8988T (cell line): ENCODE measurements at regions not wholly inside any gene's neighbourhood (a gene's known extent, or its start where the extent isn't known, plus 50 kb on each side); places are given as distances from the start of the nearest gene placed in this dataset.

ENCODE experiments used
- DNase-seq: peaks from one replicate; pipeline ENCODE4 v3.0.0; 2011

DNA sequence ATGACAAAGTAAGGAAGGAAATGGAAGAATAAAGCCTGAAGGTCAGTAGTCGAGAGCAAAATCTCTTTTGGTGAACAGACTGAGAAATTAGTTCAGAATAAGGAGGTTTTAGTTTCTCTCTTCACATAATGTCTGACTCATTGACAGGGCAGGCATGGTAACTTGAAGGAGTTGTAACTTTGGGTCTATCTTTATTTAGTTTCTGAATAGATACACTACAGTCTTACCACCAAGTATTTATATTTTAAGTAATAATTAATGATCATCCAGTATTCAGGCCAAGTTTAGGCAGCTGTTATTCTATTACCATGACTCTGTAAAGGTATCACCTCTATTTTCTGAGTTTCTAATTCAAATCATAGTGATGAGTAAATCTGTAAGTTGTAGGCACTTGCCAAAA lies 219.9 kb downstream of the SPRY2 start:
- DNase-seq, result no peak

DNA sequence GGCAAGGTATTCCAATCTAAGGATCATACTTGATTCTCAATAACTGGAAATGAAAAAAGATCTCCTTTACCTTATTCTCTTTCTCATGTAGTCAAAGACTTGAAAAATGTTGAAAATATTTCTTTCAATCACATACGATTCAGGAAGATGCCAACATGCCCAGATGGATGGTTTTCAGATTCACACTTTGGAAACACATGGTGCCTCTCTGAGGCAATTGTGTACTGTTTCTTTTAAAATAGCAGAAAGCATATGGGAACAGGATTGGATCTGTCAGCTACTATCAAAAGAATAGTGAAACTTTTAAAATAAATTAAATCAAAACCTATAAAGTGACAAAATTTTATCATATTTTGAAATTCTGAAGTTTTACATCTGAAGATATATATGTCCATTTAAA lies 222.4 kb downstream of the SPRY2 start:
- no peak for DNase-seq

DNA sequence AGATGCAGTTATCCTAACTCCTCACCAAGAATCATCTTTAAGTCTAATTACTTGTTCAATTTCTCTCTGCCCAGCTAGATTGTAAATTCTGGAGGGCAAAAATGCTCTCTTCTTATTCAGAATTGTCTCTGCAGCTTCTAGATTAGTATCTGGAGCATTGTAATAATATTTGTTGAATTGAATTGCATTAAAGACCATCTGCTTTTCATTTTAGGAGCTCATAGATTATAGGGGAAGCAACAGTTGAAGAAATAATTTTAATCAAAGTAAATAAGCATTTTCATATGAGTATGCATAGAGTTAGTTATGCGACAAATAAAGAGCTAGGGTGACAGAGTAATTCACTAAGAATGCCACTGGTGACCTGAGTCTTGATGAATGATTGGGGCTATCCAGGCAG lies 222.8 kb downstream of the SPRY2 start:
- no peak for DNase-seq

DNA sequence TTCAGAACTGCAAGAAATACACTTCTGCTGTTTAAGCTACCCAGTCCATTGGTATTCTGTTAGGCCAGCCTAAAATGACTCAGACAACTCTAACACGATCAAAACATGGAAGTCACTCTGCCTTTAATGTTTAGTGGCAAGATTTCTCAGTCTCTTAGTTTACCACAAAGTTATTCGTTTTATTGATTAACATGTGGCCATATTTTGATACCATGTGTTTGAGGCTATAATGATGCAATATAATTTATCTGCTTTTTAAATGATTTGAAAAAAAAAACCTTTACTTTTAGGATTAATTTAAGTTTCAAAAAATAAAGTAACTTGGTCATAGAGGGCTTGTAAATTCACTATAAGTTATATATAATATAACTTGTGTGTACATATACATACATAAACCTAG lies 223.4 kb downstream of the SPRY2 start:
- no peak for DNase-seq

DNA sequence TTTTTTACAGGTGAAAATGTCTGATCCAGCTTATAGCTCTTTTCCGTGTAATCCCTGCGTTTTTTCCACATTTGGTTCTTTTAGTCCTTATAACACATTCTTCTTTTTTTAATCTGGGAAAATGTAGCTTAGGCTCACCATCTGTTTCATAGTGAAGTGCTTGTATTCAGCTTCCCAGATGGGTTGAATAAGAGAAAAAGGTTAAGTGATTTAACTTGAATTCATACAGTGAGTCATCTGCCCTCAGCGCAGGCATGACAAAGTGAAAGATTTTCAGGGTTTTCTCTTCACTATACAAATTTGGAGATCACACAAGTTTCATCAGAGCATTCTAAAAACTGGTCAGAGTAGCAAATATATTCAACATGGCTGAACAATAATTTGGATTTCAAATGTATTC lies 224.8 kb downstream of the SPRY2 start:
- no peak for DNase-seq

DNA sequence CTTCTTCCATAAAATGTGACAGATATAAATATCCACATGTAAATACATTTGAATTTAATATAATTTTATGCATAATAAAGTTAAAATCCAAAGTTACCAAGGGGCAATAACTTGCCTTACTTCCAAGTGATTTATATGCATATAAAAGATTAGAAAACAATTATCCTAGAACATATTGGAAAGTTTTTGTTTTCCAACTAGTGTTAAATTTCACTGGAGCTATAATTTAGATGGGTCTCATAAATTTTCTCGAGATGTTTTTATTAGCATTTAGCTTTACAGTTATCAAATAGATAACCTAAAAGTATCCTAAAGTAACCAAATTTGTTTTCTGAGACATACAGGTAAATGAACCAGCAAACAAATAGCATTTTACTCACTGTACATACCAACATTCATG lies 225.3 kb downstream of the SPRY2 start:
- DNase-seq, result no peak

DNA sequence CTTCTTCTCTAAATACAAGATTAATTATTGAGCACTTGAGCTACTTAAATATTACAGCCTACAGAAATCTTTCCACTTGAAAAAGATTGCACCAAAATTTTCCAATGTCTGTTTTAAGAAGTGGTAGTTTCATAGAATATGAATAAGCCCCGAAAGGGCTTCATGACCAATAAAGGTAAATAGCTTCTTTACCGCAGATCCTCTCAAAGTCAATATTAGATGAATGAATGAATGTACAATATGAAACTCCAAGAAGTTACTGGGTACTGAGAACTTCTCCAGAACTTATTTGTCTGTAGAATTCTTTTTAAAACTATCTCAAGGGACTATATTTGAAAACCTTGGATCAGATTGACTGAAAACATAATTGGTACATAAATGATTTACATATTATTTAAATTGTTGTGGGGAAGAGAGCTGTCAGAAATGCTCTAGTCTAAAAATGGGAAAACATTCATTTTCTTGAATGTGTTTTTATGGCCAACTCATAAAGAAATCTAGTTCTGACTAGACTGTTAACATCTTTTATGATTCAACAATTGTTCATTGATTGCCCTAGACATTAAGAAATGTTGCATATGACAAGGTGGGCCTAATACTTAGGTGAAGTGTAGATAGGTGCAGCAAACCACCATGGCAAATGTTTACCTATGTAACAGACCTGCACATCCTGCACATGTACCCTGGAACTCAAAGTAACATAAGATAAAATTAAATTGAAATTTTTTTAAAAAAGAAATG lies 227.0 kb downstream of the SPRY2 start:
- no peak for DNase-seq

DNA sequence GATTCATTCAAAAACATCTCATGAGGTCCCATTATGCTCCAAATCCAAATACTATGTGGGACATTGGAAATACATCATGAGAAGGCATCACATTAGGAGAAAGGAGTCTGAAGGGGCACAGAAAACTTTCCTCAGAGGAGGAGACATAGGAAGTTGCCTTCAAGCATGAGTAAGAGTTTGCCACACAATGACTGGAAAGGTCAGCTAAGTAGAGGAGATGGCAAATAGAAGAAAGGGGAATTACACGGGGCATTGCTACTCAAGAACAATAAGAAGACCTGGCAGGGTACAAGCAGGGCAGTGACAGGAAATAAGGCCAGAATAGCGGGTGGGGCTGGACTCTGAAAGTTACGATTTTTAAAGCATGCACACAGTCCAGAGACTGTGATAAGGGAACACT lies 231.6 kb downstream of the SPRY2 start:
- DNase-seq, result no peak

DNA sequence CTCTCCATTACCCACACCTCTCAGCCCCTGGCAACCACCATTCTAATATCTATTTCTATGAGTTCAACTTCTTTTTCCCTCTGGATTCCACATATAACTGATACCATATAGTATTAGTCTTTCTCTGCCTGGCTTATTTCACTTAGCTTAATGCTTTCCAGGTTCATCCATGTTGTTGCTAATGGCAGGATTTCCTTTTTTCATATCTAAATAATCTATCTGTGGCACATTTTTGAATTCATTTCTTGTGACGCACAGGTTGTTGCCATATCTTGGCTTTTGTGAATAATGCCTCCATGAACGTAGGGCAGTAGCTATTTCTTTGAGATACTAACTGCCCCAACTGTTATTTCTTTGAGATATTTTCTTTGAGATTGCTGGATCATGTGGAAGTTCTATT lies 235.6 kb downstream of the SPRY2 start:
- DNase-seq, result no peak

DNA sequence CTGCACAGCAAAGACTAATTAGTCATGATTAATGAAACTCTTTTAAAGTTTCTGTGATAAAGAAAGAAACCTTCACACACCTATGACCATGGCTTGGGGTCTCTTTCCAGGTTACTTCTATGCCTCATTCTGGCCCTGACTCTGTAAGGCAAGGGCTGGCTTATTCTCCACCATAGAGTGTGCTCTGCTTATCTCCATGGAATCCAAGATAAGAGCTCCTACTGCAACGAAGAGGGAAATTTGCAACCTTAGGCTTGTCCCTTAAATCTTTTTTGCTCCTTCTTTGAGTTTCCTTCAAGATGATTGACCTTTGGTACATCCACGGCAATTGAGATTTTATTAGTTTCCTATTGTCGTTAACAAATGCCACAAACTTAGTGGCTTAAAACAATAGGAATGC lies 239.9 kb downstream of the SPRY2 start:
- DNase-seq, result no peak

DNA sequence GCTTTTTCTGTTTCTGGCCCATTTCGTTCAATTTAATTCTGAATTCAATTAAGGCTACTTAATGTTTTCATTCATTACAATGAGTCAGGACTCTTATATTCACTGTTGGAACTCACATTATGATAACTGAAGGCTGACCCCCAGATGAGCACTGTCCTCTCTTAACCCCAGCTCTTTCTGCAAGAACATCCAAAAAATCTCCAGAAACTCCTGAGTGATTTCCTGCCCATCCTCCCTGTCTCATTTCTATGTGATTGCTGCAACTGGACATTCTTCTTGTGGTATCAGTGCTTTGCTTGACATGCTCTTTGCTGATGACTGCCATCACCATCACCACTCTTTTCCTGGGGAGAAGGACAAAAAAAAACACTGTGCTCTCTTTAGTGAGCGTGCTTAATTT lies 240.3 kb downstream of the SPRY2 start:
- no peak for DNase-seq

DNA sequence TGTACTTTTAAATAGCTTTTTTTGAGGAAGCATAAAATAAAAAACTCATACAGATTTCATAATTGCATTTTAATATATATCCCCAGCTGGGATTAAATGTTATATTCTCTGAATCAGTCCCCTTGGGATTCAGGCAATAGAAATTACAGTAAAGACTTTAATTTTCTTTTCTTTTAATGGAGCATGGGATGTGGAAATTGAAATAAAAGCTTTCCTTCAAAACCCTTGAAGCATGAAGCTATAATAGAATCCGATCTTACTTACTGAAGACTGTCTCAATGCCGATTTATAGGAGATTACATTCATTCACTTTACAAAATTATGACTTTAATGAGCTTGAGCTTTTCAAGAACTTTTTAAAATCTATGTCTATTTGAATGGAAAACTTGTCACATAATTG lies 243.4 kb downstream of the SPRY2 start:
- no peak for DNase-seq

DNA sequence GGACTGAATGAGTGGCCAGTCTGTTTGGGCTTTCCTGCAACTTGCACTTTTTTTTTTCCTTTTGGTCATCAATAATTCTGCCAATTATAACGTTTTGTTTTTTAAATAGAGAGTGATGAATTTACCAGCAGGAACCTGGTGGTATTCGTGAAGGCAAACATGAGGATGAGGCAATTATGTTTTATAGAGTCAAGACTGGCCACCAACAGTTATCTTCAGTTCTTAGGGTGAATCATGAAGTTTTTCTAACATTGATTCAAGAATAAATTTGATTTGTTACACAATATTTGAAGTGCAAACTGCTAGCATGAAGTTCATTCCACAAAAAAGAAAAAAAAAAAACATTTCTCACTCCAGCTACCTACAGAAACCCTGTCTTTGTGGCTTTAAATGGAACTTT lies 244.5 kb downstream of the SPRY2 start:
- no peak for DNase-seq

DNA sequence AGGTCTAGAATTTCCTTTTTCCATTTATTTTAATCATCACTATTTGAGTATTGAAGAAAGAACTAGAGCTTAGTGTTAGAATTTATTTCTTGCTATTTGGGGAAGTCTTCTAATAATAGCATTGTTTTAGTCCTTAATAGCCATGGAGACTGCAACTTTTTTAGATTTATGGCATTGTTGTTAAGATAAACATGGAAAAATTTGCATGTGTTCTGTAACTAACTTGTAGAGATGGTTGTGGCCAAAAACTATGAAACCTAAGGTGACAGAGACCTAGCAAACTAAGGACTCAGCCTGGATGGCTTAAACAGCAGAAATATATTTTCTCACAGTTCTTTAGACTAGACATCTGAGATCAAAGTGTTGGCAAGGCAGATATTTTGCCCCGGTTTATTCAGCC lies 246.4 kb downstream of the SPRY2 start:
- no peak for DNase-seq

DNA sequence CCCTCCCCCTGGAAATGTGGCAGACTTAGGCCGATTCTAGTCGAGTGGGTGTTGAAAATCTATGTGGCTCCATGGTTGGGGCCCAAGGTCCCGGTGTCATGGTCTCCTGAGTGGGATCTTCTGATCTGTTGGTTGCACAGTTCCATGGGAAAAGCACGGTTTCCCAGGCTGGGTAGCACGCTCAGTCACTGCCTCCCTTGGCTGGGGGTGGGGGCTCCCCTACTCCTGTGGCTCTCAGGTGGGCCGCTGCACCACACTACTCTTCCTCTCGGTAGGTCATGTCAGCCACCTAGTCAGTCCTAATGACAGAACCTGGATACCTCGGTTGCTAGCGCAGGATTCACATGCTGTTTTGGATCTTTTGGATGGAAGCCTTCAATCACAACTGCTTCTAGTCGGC lies 247.0 kb downstream of the SPRY2 start:
- DNase-seq, result no peak

DNA sequence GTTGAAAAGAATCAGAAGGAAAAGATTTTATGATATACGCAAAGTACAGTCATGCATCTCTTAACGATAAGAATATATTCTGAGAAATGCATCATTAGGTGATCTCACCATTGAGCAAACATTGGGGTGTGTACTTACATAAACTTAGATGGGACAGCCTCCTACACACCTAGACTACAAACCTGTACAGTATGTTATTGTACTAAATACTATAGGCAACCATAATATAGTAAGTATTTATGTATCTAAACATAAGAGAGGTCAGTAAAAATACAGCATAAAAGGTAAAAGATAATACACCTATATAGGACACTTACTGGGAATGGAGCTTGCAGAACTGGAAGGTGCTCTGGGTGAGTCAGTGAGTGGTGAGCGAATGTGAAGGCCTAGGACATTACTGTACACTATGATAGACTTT lies 254.6 kb downstream of the SPRY2 start:
- no peak for DNase-seq

DNA sequence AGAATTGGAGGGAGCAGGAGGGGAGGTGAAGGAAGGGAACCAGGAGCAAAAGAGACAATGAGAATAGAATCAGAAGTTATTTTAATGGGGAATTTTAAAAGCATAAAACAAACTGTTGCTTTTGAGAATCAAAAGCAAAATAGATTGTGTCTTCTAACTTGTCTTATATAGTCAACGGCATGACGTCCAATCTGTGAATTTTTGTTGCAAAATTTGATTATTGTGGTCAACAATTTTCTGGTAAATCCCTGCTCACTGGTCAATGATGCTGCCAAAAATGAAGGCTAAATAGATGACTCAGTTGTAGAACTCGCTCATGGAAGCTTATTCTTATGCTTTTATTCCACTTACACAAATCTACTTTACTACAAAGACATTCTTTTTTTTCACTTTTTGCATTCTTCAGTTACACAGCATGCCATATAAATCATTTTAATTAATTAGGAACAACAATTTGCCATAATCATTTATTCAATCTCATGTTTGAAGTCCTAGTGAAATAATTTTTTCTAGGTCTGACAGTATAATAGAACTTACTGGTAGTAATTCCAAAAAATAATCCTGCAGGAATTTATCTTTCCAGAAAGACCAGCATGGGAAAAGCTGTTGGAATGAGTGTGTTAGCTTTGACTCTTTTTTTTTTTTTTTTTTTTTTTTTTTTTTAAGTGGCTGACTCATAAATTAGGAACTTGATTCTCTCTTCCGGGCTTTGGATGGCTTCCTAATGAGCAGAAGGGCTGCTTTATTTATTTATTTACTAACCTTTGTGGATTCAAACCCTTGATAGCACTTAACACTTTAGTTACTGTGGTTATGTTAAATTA lies 256.9 kb downstream of the SPRY2 start:
- no peak for DNase-seq

DNA sequence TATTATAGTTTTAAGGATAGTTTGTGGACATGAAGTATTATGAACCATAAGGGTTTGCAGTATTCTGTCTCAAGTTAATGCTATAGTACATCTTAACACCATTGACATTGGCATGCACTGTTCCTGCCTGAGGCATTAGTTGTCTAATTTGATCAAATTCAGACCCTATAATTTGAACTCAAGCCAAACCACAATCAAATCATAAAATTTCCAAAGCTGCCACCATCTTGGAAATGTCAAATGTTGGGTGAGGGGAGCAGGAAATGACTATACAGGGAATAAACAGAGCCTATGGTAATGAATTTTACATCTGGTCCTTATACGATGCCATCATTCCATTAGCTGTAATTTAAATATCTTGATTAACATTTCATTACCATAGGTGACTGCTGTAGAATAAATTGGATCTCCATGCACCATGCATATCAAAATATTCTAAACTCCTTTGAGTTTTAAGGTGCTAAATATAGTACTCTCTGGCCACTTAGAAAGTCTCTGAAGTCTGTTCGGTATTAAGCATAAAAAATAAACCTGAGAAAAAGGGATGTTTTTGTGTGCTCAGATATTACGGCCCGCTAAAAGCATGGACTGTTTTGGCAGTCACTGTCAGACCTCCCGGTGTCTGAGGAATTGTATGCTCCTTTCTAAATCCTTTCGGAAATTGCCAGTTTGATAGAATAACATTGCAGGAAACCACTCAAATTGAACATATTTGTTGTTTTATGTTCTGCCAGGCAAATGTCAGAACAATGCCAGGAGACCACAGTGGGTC lies 257.7 kb downstream of the SPRY2 start:
- DNase-seq, result no peak

DNA sequence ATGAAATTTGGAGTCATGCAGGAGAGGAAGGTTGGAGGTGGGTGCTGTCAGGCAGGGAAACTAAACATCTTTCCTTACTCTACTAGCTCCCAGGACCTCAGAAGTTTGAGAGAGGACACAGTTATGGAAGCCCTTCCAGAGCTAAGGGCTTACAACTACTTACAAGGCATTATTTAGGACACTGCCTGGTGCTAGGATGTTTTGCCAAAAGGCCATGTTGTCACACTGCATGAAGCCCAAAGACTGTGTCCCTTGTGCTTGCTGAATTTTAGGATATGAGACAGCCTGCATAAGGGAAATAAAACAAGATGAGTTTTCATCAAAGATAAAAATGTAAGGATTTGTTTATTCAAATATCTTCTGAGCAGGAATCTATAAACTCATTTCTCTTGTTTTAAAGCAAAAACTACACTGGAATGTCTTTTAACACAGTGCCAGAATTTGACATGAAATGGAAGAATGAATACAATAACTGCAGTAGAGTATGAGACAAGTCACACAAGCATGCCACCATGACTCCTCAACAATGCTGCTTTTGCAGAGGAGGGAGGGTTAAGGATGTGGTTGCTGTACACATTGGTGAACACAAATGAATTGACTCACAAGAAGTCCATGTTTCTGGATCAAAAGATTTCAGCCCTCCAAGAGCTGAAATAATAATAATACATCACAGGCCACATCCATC lies 258.4 kb downstream of the SPRY2 start:
- no peak for DNase-seq

DNA sequence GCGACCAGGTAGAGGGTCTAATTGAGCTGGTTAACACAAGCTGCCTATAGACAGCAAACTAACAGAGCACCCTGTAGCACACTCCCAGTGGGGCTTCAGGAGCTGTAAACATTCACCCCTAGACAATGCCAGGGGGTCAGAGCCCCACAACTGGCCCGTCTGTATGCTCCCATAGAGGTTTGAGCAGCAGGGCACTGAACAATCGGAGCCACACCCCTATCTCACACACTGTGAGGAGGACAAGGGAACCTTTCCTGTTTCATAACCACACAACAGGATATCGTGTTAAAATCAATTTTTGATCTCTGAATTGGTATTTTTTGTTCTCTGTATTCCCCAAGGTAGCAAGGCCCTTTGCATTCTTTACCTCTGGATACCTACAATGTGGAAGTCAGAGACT lies 266.1 kb downstream of the SPRY2 start:
- DNase-seq, result no peak

DNA sequence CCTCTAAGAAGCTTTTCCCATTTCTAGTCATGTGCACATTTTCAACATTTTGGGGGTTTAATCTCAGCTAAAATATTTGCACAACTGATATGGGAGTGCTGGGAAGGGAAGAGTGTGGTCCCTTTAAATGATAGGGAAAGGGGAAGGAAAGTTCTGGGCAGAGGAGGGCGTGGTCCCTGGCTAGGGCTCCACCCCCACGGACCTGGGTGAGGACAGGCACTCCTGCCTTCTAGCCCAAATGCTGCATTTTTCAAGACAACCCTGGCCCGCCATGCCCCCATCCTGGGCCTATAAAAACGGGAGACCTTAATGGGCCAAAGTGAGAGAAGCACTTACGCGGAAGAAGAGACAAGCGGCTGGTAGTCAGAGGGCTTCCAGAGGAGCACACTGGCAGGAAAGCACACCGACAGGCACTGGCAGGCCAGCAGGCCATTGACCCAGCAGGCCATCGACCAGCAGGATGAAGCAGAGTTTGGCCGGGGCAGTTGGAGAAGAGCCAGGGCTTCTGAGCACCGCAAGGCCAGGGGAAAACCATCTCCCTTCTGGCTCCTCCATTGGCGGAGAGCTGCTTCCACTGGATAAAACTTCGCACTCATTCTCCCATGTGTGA lies 266.7 kb downstream of the SPRY2 start:
- no peak for DNase-seq

DNA sequence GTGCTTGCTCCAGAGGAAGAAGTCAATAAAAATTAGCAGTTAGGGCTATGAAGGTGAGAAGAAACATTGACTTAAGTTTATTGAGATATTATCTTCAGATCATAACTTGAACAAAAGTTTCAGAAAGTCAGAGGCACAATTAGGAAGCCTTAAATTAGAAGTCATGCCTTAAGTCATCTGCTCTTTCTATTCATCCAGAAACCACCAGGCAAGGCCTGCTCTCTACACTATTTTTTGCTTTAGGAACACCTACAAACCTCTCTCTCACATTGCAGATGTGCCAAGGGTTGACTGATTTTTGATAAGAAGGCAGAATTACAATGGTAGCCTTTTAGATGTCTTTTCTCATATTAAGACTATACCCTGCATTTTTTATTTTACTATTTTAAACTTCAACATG lies 268.7 kb downstream of the SPRY2 start:
- DNase-seq, result no peak
